ENCODE measurements at regions not wholly inside any gene's neighbourhood (a gene's known extent, or its start where the extent isn't known, plus 50 kb on each side); places are given as distances from the start of the nearest gene placed in this dataset.

GRCh38 chr9:75616841-75617566, 273.5 kb upstream of the PCSK5 start:
- DNase-seq (ENCODE audit: low spot score): no peak
- TF ChIP-seq CTCF (IDR thresholded peaks at IDR 0.05; ENCODE audit: extremely low read depth, missing control alignments): no peak

- TF ChIP-seq CTCF (IDR thresholded peaks at IDR 0.05; ENCODE audit: extremely low read depth, missing control alignments): no peak
- no peak for DNase-seq (ENCODE audit: low spot score)
Observed at GRCh38 chr9:75623462-75623861, 267.0 kb upstream of the PCSK5 start.

GRCh38 chr9:75624998-75625397, 265.5 kb upstream of the PCSK5 start:
- no peak for TF ChIP-seq CTCF (IDR thresholded peaks at IDR 0.05; ENCODE audit: extremely low read depth, missing control alignments)
- no peak for DNase-seq (ENCODE audit: low spot score)

GRCh38 chr9:75626860-75627259, 263.6 kb upstream of the PCSK5 start:
- no peak for DNase-seq (ENCODE audit: low spot score)
- TF ChIP-seq CTCF (IDR thresholded peaks at IDR 0.05; ENCODE audit: extremely low read depth, missing control alignments): no peak

- DNase-seq (ENCODE audit: low spot score): no peak
- TF ChIP-seq CTCF (IDR thresholded peaks at IDR 0.05; ENCODE audit: extremely low read depth, missing control alignments): no peak
Observed at GRCh38 chr9:75628952-75629351, 261.5 kb upstream of the PCSK5 start.

GRCh38 chr9:75633451-75634057, 256.9 kb upstream of the PCSK5 start:
- TF ChIP-seq CTCF (IDR thresholded peaks at IDR 0.05; ENCODE audit: extremely low read depth, missing control alignments): no peak

GRCh38 chr9:75636427-75637045, 253.9 kb upstream of the PCSK5 start:
- no peak for TF ChIP-seq CTCF (IDR thresholded peaks at IDR 0.05; ENCODE audit: extremely low read depth, missing control alignments)

More at GRCh38 chr9:75633451-75634057, 256.9 kb upstream of the PCSK5 start:
- no peak for DNase-seq (ENCODE audit: low spot score)

More at GRCh38 chr9:75636427-75637045, 253.9 kb upstream of the PCSK5 start:
- DNase-seq (ENCODE audit: low spot score): no peak

Measured in GM20000 (cell line).